GM19397 (cell line): ENCODE measurements at regions not wholly inside any gene's neighbourhood (a gene's known extent, or its start where the extent isn't known, plus 50 kb on each side); places are given as distances from the start of the nearest gene placed in this dataset.

Experiments
- ATAC-seq: cut with Tn5 transposase; IDR thresholded peaks from one replicate; pipeline ENCODE4 v1.9.1; 2021; ENCODE audit warnings: mild to moderate bottlenecking, moderate library complexity; ENCODE audit not compliant: unreplicated experiment

GRCh38 chr3:127105587-127105986, 87.3 kb upstream of the PRR23E start:
- ATAC-seq: no peak

DNA sequence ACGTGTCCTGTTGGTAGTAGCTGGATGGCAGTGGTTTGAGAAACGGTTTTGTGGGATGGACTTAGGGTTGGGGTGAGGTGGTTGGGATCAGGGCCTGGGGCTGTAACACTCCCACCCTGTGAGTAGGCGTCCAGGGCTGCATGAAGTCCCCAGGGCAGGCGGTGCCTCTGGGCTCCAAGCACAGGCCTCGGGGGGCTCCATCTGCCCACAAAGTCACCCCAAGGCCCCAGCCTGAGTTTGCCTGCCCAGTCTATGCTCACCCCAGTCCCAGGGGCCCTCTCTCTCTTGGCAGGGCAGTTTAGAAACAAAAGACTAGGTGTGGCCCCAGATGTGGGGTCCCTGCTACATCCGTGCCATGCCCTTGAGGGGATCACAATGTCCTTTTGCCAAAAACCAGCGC, 86.9 kb upstream of the PRR23E start:
- no peak for ATAC-seq

- ATAC-seq: no peak
These were observed 86.5 kb upstream of the PRR23E start for GRCh38 chr3:127106456-127106855.

DNA sequence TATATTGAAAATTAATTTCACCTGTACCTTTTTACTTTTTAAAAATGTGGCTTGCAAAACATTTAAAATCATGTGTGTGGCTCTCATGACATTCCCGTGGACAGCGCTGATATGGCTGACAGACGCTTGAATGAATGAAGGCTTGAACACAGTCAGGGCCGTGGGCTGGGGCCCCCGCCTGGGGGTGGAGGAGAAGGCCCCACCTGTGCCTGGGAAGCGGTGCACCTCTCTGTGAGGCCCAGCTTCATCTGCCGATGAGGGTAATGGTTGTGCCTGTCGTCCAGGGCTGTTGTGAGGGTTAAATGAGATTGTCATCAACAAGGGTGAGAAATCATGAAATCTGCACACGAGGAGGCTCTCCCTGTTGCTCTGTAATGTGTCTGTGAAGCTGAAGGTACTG, 85.9 kb upstream of the PRR23E start:
- no peak for ATAC-seq

- ATAC-seq: no peak
These were observed 85.2 kb upstream of the PRR23E start for GRCh38 chr3:127107491-127108375.

GRCh38 chr3:127108796-127109195, 84.1 kb upstream of the PRR23E start:
- no peak for ATAC-seq

DNA sequence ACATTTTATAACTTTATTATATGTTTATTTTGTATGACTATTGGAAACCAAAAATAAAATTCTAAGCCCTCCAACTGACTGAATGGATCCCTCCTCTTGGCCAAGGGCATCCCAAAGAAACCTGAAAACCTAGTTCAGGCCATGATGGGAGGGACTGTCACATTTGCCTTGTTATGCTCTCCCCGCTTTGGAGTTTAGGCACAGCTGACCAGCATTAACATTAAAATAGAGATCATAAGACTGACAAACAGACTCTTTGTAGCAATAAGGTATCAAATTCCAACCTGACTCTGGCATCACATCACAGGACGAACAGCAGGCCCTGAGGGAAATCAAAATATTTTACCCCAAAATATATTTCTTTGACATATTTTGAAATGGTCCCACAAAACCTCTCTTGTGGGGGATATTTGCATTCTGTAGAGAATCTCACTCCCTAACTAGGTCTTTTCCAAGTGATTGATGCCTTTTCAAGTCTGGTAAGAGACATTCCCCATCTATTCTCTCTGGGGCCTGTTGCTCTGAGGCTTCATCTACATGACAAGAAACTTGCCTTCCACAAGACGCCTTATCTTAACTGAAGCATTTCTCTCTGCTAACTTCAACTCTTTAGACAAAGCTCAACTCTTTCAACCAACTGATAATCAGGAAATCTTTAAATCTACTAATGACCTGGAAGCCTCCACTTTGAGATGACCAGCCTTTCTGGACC, 81.8 kb upstream of the PRR23E start:
- no peak for ATAC-seq

DNA sequence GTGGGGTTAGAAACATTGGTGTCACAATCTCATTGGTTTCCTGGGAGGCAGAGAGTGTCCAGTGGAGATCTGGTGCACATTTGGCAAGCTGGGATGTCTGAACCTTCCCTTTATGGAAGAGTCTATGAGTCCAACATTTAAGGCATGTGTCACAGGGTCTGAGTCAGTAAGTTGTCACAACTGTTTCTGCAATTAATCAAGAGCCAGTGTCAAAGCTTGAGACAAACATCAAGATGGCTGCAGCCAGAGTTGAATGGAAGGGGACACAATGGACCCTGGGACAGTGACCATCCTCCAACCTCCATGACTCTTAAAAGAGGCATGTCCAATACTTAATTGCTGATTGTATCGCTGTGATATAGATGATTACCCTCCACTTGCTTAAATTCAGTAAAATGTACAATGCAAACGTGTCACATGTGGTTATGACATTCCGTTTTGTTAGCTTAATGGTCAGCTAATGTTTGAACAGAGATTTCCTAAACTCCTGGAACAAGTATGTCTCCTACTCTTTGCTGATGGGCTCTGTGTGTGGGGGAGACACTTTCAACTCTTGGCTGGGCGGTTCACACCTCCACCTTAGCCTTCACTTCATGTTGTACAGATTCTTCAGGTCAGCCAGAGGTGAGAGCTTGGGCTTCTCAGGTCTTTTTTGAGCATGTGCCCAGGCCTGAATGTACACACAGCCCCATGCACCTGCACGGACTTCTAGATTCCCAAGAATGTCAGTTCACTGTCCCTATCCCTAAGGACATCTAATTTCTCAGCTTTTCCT, 79.9 kb upstream of the PRR23E start:
- no peak for ATAC-seq

DNA sequence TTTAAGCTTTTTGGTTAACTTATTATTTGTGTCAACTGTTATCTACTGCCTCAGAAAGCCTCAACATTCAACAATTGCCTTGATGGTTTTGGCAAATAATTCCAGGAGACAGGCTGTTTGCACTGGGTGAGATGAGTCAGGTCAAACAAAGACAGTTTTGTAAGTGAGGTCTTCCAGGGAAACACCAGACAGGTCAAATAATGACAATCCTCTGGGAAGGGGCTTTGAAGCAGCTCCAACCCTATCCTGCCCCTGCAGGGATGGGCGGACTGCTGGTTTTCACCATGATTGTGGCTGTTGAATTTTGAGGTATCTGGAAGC, 79.4 kb upstream of the PRR23E start:
- no peak for ATAC-seq

DNA sequence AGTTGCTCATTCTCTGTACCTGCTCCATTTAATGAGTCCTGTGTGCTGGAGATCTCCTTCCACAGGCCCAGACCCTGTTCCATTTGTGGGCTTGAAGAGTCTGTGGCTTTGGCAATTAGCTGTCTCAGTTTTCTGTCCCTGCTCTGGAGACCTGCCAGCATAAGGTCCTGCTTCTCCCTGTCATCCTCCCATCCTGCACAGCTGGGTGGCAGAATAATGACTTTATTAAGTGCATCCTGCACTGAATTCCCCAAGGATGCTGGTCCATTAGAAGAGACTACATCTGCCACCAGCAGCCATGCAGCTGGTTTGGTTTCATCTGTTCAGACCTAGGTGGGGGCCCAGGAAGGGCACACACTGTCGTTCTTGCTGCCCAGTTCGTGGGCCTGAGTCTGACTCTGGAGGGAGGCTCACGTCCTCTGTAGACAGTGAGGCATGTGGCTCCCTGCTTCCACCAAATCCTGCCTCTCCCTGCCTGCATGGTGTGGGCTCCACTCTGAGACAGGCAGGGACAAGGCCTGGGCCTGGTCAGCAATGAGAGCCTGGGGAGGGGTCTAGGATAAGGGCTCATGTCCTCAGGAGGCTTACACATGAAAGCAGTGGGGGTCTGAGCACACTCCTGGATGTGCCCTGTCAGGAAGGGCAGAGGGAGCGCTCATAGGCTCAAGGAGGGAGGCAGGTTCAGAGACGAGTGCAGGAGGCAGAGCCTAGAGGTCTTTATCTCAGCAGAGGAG, 78.4 kb upstream of the PRR23E start:
- ATAC-seq: no peak

GRCh38 chr3:127115691-127116351, 77.1 kb upstream of the PRR23E start:
- no peak for ATAC-seq

DNA sequence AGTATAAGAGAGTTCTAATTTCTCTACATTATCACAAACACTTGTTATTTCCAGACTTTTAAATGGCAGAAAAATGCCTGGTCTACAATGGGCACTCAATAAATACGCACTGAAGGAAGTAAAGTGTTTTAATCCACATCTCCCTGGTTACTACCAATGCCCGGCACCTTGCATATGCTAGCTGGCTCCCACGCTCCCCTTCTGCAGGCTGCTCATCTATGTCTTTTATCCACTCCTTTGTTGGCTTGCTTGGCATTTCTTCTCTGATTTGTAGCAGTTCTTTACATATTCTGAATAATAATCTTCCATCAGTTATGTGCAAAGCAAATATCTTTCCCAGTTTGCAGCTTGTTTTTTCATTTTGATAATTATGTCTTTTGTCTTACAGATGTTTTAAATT, 74.6 kb upstream of the PRR23E start:
- no peak for ATAC-seq

DNA sequence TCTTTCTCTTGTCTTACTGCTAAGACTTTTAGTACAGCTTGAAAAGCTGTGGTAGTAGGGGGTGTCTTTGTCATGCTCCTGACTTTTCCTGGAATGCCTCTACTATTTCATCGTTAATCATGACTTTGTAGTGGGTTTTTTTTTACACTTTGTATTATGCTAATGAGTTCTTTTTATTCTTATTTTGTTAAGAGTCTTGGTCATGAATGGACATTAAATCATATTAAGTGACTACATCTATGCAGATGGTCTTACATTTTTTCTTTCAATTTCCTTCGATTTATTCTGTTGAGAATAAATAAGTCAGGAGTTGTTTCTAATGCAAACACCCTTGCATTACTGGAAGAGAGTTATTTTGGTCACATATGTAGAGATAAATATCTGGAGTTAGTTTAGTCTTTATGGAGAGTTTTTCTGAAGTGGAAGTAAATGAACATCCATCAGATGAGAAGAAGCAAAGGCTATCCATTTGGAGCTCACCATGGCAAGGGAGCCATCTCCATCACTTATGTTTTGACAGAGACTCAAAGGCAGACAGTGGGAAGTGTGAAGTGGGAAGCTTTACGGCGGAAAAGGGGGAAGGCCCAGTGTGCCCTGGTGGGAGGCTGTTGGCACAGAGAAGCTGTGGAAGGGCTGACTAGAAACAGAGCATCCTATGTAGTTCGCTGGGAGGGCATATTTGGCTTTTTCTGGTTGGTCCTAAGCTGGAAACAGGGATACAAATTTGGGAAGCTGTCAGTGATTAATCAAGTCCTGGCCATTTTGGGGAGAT, 73.1 kb upstream of the PRR23E start:
- ATAC-seq: no peak

GRCh38 chr3:127120851-127121647, 71.9 kb upstream of the PRR23E start:
- no peak for ATAC-seq

GRCh38 chr3:127121885-127122284, 71.0 kb upstream of the PRR23E start:
- no peak for ATAC-seq

DNA sequence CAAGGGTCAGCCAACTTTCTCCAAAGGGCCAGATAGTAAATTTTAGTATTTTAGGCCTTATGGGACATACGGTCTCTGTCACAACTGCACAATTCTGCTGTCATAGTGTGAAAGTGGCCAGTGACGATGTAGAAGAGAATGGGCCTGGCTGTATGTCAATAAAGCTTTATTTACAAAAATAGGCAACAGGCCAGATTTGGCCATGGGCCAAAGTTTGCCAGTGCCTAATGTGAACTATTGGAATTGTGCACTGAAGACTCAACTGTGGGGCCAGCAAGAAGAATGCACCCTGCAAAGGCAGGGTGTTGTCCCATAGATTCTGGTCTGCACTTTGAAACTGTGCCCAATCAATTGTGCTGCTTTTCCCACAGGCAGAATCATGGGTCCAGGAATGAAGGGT, 69.4 kb upstream of the PRR23E start:
- ATAC-seq: no peak

DNA sequence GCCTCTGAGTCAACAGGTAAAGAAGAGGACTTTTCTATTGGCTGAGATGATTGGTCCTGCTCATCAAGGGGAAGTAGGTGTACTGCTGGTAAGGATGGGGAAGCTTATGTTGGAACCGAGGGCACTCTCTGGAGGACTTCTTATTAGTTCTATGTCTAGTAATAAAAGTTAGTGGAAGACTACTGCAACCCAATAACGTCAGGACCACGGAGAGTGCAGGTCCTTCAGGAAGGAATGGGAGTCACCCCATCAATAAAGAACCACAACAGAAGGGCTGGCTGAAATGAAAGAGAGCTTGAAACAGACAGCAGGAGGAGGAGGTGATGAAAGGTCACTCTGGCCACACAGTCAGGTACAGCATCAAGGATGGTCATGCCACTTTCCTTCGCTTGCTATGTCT, 68.8 kb upstream of the PRR23E start:
- ATAC-seq: no peak

- ATAC-seq: no peak
These were observed 61.3 kb upstream of the PRR23E start for GRCh38 chr3:127131424-127132170.
